Tongue (tissue), 1 donor: ENCODE measurements at regions not wholly inside any gene's neighbourhood (a gene's known extent, or its start where the extent isn't known, plus 50 kb on each side); places are given as distances from the start of the nearest gene placed in this dataset.

Source experiments
- DNase-seq: peaks from one replicate; pipeline ENCODE4 v3.0.0-alpha.2; 2015

GRCh38 chr5:10173716-10174115 lies 76.0 kb downstream of the ATPSCKMT start:
- no peak for DNase-seq

- DNase-seq = no peak
These were observed 77.4 kb downstream of the ATPSCKMT start for GRCh38 chr5:10172247-10172646.

GRCh38 chr5:10169359-10169758 lies 80.3 kb downstream of the ATPSCKMT start:
- no peak for DNase-seq

GRCh38 chr5:10168254-10168653 lies 81.4 kb downstream of the ATPSCKMT start:
- DNase-seq = no peak

- no peak for DNase-seq
These were observed 81.9 kb downstream of the ATPSCKMT start for GRCh38 chr5:10167806-10168205.

- no peak for DNase-seq
These were observed 83.3 kb downstream of the ATPSCKMT start for GRCh38 chr5:10166392-10166791.

GRCh38 chr5:10162468-10162867 lies 87.2 kb downstream of the ATPSCKMT start:
- peak; percentile 63 for DNase-seq

GRCh38 chr5:10161778-10162177 lies 87.9 kb downstream of the ATPSCKMT start:
- no peak for DNase-seq

- no peak for DNase-seq
These were observed 89.4 kb downstream of the ATPSCKMT start for GRCh38 chr5:10160241-10160640.

- no peak for DNase-seq
These were observed 90.8 kb downstream of the ATPSCKMT start for GRCh38 chr5:10158886-10159285.

- no peak for DNase-seq
These were observed 92.5 kb downstream of the ATPSCKMT start for GRCh38 chr5:10157085-10157669.

GRCh38 chr5:10155897-10156667 lies 93.6 kb downstream of the ATPSCKMT start:
- DNase-seq = no peak

GRCh38 chr5:10153808-10154537 lies 95.7 kb downstream of the ATPSCKMT start:
- DNase-seq = no peak

GRCh38 chr5:10153394-10153793 lies 96.3 kb downstream of the ATPSCKMT start:
- no peak for DNase-seq

- no peak for DNase-seq
These were observed 98.0 kb downstream of the ATPSCKMT start for GRCh38 chr5:10151656-10152055.

- DNase-seq = no peak
These were observed 99.8 kb downstream of the ATPSCKMT start for GRCh38 chr5:10149911-10150310.

GRCh38 chr5:10145923-10146401 lies 103.7 kb downstream of the ATPSCKMT start:
- peak; percentile 48 for DNase-seq

GRCh38 chr5:10144040-10144439 lies 105.6 kb downstream of the ATPSCKMT start:
- DNase-seq = no peak

GRCh38 chr5:10140195-10140973 lies 109.3 kb downstream of the ATPSCKMT start:
- DNase-seq = peak; percentile 80

GRCh38 chr5:10138395-10139057 lies 111.2 kb downstream of the ATPSCKMT start:
- peak; percentile 73 for DNase-seq

- DNase-seq = peak; percentile 49
These were observed 115.9 kb downstream of the ATPSCKMT start for GRCh38 chr5:10133830-10134229.

- no peak for DNase-seq
These were observed 118.8 kb downstream of the ATPSCKMT start for GRCh38 chr5:10130881-10131280.
